ENCODE measurements at regions not wholly inside any gene's neighbourhood (a gene's known extent, or its start where the extent isn't known, plus 50 kb on each side); places are given as distances from the start of the nearest gene placed in this dataset.
"Not testable (repeated sequence)": the region's sequence is repeated elsewhere in the genome, so short reads cannot be mapped to it uniquely, and the experiment has no call there.

DNA sequence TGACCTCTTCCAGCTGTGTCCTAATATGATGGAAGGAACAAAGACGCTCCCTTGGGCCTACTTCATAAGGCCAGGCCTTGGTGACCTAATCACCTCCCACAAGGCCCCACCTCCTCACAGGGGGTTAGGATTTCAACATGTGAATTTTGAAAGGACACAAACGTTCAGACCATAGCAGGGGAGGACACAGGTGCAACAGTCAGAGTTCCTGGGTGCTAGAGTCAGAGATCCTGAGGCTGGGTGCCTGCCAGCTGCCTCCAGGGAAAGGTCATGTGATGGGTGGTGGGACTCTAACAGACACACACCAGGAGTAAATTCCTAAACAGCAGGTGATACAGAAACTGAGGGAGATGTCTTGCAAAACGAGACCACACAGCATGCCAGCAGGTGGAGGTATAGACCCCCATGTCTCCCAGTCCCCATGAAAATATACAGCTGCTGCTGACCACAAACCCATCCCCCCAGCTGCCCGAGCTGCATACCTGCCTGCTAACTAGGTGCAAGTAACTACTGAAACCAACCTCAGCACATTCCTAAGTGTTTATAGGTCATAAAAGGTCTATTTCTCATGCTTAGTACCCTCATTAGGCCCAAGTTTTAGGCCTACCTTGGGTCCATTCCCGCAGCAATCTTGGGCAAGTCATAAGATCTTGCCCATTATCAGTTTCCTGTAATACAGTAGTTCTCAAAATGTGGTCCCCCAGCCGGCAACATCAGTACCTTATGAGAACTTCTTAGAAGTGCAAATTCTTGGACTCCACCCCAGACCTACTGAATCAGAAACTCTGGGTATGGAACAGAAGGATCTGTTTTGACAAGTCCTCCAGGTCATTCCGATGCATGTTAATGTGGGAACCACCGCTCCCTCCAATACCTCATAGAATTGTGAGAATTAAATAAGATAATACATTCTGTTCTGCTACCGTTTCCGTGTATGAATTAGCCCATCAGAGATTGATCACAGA, 245.3 kb downstream of the ENC1 start:
- Mint-ChIP-seq H3K4me3 (no peak overlapping the region), H3K27ac (no peak overlapping the region), H3K4me1 (peaks cover 13 to 20% of the 10 kb centered on the region in 2 donors), H3K36me3 (no peaks in the 10 kb centered on the region), H3K27me3 (no peaks in the 10 kb centered on the region), H3K9me3 (peaks cover 0 to 3% of the 10 kb centered on the region in 2 donors)
- ATAC-seq (replicated peaks): peak in 1 of 2 donors; percentile 18
- DNase-seq: no peak

DNA sequence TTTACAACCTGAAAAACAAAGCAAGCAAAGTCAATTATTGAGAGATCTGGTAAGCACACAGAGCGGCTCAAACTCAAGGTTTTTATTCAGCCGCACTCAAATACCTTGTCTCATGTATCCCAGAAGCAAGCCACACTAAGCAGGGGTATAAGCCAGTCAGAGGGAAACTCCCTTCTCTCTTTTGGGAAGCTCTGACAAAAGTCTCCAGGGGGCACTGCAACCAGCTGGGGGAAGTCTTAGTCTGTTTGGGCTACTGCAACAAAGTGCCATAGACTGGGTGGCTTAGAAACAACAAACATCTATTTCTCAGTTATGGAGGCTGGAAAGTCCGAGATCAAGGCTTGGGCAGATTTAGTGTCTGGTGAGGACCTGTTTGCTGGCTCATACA, 246.0 kb downstream of the ENC1 start:
- Mint-ChIP-seq H3K4me1 (peaks cover 17 to 20% of the 10 kb centered on the region in 2 donors), H3K27ac (no peak overlapping the region), H3K36me3 (no peaks in the 10 kb centered on the region), H3K27me3 (peaks cover 0 to 4% of the 10 kb centered on the region in 2 donors), H3K4me3 (no peak overlapping the region), H3K9me3 (peaks cover 0 to 3% of the 10 kb centered on the region in 2 donors)
- DNase-seq: no peak
- peak; percentile 53 to 61 for ATAC-seq (replicated peaks)

DNA sequence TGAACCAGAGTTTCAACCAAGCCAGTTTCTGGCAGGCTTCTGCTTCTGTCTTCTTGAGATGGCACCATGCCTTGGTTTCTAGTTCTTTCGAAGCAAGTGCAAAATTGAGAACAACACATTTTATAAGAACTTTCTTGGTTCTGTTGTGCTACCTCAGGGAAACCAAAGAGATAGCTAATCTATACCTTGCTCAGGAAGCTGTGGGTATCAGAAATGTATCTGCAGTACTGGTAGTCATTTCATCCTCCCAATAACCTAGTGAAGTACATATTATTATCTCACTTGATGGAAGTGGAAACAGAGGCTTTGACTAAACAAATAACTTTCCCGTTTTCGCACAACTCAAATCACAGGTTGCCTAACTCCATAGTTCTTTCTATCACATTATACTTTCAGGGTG, 246.6 kb downstream of the ENC1 start:
- Mint-ChIP-seq H3K27ac (no peak overlapping the region), H3K9me3 (no peaks in the 10 kb centered on the region), H3K4me1 (peaks cover 17 to 20% of the 10 kb centered on the region in 2 donors), H3K36me3 (no peaks in the 10 kb centered on the region), H3K27me3 (peaks cover 0 to 4% of the 10 kb centered on the region in 2 donors), H3K4me3 (no peak overlapping the region)
- DNase-seq: no peak
- no peak for ATAC-seq (replicated peaks)

DNA sequence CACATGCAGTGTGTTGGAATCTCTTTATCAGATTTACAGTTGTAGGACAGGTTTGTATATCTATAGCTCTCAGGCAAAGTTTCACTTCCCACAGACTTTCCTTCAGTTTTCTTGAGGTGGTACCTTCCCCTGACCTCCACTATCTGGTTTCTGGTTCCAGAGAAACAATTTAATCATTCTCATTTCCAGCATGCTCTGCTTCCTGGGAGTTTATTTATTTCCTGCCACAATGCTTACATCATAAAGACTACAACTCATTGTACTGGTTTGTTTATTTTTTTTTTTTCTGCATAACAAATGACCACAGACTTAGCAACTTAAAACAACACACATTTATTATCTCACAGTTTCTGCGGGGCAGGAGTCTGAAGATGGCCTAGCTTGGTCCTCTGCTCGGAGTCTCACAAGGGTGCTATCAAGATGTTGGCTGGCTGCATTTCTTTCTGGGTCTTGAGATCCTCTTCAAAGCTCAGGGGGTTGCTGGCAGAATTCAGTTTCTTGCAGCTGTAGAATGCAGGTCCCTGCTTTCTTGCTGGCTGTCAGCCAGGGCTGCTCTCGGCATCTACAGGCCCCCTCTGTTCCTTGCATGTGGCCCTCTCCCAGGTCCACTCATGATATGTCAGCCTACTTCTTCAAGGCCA, 247.7 kb downstream of the ENC1 start:
- Mint-ChIP-seq H3K4me3 (no peak overlapping the region), H3K27me3 (peaks cover 0 to 4% of the 10 kb centered on the region in 2 donors), H3K27ac (no peak overlapping the region), H3K9me3 (no peaks in the 10 kb centered on the region), H3K4me1 (peaks cover 17 to 20% of the 10 kb centered on the region in 2 donors), H3K36me3 (no peaks in the 10 kb centered on the region)
- DNase-seq (no peak), ATAC-seq (replicated peaks) (peak; percentile 38 to 45)

DNA sequence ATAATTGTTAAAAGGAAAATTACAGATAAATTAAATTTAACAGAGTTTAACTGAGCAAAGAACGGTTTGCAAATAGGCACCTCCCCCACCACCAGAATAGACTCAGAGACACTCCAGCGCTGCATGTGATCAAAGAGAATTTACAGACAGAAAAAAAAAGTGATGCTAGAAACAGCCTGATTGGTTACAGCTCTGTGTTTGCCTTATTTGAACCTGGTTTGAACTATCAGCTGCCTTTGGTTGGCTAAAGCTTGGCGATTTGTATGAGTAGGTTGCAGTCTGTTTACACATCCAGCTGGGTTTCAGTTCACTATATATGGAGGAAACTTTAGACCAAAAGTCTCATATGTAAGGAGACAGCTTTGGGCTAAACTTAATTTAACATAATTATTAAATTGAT, 249.1 kb downstream of the ENC1 start:
- H3K27ac Mint-ChIP-seq: no peak overlapping the region
- H3K4me3 Mint-ChIP-seq: no peak overlapping the region
- H3K36me3 Mint-ChIP-seq: no peaks in the 10 kb centered on the region
- peak; percentile 50 to 64 for ATAC-seq (replicated peaks)
- no peak for DNase-seq
- H3K4me1 Mint-ChIP-seq: peaks cover 17 to 20% of the 10 kb centered on the region in 2 donors
- no peaks in the 10 kb centered on the region for H3K9me3 Mint-ChIP-seq
- peaks cover 0 to 4% of the 10 kb centered on the region in 2 donors for H3K27me3 Mint-ChIP-seq

DNA sequence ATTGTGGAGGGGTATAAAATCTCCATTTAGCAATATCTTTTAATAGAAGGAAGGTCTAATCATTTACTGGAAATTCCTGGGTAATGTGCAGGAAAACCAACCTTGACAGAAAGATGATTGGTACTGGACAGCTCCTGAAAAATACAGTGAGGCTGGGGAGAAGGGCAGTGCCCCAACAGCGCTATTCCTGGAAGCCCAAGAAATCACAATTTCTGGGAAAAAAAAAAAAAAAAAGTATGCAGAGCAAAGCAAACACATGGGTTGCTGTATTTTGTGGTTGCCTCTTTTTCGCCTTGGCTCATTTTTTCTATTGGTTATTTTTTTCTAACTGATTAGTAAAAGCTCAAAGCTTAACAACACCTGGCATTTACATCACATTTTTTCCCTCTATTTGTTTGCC, 249.7 kb downstream of the ENC1 start:
- DNase-seq: no peak
- Mint-ChIP-seq H3K4me1 (peaks cover 17 to 20% of the 10 kb centered on the region in 2 donors), H3K27ac (no peak overlapping the region)

DNA sequence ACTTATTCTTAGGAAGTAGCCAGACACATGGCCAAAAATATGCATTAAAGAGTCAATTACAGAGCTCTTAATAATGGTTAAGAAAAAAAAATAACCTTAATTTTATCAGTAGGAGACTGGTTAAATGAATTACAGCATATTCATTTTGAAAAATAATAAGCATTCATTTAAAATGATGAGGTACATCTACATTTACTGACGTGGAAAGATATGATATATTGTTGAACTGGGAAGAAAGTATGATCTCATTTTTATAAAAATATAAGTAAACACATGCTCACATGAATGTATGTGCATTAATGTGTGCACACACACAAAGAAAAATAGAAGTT, 250.3 kb downstream of the ENC1 start:
- peaks cover 4% of the 10 kb centered on the region in 2 donors for H3K27me3 Mint-ChIP-seq
- no peak overlapping the region for H3K27ac Mint-ChIP-seq
- no peaks in the 10 kb centered on the region for H3K9me3 Mint-ChIP-seq
- peaks cover 17 to 22% of the 10 kb centered on the region in 2 donors for H3K4me1 Mint-ChIP-seq
- no peaks in the 10 kb centered on the region for H3K36me3 Mint-ChIP-seq
- no peak for ATAC-seq (replicated peaks)
- H3K4me3 Mint-ChIP-seq: no peak overlapping the region
- DNase-seq: no peak

More for the DNA sequence above, 249.7 kb downstream of the ENC1 start:
- Mint-ChIP-seq H3K4me3 (no peak overlapping the region), H3K27me3 (peaks cover 0 to 4% of the 10 kb centered on the region in 2 donors), H3K36me3 (no peaks in the 10 kb centered on the region), H3K9me3 (no peaks in the 10 kb centered on the region)
- ATAC-seq (replicated peaks): no peak

DNA sequence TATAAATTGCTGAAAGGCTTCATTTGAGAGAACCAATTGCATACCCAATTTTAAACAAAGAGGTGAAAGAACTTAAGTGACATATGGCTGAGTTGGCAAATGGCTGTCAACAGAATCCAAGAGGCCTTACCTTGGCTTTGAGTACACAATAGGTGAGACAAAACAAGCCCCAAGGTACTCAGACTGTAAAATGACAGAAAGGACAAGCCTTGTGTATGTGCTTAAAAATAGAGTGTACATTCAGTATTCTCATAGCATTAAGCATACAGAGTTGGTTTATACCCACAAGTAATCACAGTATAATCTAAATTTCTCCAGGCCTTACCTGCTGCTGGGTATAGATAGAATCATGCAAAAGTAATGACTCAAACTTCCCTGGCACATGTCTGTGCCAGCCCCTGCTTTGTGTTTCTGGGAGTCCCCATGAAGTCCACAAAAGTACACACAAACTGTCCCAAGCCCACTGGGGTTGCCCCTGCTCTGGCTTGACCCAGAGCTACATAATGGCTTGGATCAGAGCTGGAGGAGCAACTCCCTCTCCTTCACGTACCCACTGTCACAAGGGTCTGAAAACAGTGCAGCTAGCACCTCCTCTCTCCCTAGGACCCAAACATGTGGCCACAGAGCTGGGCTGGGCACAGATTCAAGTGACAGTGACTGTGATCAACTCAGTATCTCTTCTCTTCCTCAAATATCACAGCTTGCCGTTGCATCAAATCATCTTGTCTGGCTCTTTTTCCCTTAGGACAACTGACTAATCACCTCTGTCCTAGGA, 250.8 kb downstream of the ENC1 start:
- DNase-seq: no peak
- peak in 1 of 2 donors; percentile 48 for ATAC-seq (replicated peaks)
- peaks cover 4 to 5% of the 10 kb centered on the region in 2 donors for H3K27me3 Mint-ChIP-seq
- H3K4me1 Mint-ChIP-seq: peaks cover 13 to 18% of the 10 kb centered on the region in 2 donors
- H3K9me3 Mint-ChIP-seq: no peaks in the 10 kb centered on the region
- peak overlapping the region; percentile 42 for H3K27ac Mint-ChIP-seq
- H3K4me3 Mint-ChIP-seq: no peak overlapping the region
- no peaks in the 10 kb centered on the region for H3K36me3 Mint-ChIP-seq

DNA sequence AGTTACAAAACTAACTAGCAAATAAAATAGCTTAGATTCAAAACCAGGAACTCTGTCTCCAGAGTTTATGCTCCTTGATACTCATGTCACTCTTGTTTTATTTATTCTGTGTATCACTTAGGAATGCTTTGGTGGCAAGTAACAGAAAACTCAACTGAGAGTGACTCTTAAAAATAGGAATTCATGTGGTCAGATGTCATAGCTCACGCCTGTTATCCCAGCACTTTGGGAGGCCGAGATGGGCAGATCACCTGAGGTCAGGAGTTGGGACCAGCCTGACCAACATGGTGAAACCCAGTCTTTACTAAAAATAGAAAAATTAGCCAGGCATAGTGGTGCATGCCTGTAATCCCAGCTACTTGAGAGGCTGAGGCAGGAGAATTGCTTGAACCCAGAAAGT, 252.1 kb downstream of the ENC1 start:
- H3K4me3 Mint-ChIP-seq; H3K36me3 Mint-ChIP-seq; H3K27ac Mint-ChIP-seq; H3K9me3 Mint-ChIP-seq; DNase-seq; ATAC-seq (replicated peaks): not testable (repeated sequence)
- Mint-ChIP-seq H3K27me3 (peaks cover 10 to 11% of the 10 kb centered on the region in 2 donors), H3K4me1 (peaks cover 13 to 16% of the 10 kb centered on the region in 2 donors)

DNA sequence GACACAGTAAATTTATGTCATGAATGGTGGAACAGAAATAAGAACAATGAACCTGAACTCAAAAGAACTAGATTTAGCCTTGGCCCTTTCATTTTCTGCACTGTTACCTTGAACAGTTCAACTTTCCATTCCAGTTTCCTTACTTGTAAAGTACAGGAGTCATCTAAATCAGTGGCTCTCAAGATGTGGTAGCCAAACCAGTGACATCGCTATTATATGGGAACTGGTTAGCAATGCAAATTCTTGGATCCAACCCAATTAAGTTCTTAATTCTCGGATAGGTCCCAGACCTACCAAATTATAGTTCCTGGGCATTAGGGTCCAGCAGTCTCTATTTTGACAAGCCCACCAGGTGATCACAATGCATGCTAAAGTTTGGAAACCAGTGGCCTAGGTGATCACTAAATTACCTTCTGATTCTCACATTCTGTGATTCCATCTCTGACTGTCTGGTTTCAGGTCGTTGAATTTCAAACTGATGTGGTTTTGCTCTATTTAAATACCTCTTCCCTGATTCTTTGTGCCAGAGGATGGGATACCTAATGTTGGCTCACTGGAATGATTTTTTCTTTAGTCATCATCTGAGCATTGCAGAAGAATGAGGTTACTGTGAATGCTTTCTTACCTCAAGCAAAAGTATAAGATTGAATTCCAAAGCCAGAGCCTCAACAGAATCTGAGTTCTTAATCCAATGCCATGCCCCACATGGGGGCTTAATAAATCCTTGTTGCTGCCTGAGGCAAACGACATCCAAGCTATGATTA, 253.8 kb downstream of the ENC1 start:
- peaks cover 10 to 11% of the 10 kb centered on the region in 2 donors for H3K27me3 Mint-ChIP-seq
- H3K9me3 Mint-ChIP-seq: no peaks in the 10 kb centered on the region
- DNase-seq (no peak), ATAC-seq (replicated peaks) (no peak)
- no peak overlapping the region for H3K4me3 Mint-ChIP-seq
- H3K27ac Mint-ChIP-seq: no peak overlapping the region
- no peaks in the 10 kb centered on the region for H3K36me3 Mint-ChIP-seq
- peaks cover 5 to 6% of the 10 kb centered on the region in 2 donors for H3K4me1 Mint-ChIP-seq

DNA sequence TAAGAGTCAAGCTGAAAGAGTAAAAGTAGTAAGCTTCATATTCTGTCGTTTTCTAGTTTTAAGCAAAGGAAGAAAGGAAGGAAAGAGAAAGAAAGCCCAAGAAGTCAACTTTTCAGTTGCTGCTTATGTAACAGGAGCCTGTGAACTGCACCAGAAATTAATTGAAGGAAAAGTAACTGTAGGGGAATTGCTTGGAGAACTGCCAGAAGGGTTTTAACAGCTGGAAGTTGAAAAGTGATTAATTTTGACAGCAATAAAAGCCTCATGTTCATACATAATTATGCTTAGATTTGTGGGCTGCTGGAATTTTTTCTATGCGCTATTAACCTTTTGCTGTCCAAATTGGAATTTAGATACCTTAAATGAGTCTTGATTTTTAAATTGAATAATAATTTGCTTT, 255.7 kb downstream of the ENC1 start:
- ATAC-seq (replicated peaks) (no peak), DNase-seq (no peak)
- Mint-ChIP-seq H3K27me3 (peaks cover 8 to 12% of the 10 kb centered on the region in 2 donors), H3K36me3 (no peaks in the 10 kb centered on the region), H3K4me1 (peaks cover 3 to 5% of the 10 kb centered on the region in 2 donors), H3K4me3 (no peak overlapping the region), H3K9me3 (no peaks in the 10 kb centered on the region), H3K27ac (no peak overlapping the region)

DNA sequence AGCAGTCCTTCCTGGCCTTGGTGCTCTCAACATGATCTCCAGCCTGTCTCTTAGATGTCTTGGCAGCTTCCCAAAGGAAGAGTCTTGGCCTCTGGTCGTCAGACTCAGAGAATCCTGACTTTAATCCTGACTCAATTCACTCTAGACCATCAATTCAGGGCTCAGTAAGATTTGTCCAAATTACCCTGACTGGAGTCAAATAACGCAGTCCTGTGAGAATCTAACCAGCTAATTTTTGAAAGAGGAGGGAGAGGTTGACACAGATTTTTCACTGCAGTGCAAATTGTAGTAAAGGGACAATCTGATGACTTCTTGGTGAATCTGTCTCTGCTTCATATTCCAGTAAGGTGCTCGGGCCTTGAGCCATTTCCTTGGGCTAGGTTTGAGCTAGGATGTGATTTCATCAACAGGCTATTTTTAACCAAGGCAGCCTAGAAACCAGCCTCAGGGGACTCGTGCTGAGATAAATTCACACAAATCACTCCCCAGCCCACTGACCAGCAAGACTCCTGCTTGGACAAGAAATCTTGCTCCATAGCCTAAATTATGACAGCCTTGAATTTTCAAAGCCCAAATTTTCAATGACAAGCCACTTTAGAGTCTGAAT, 257.4 kb downstream of the ENC1 start:
- peaks cover 2 to 5% of the 10 kb centered on the region in 2 donors for H3K4me1 Mint-ChIP-seq
- ATAC-seq (replicated peaks) (no peak), DNase-seq (no peak)
- H3K4me3 Mint-ChIP-seq: no peak overlapping the region
- H3K36me3 Mint-ChIP-seq: no peaks in the 10 kb centered on the region
- H3K9me3 Mint-ChIP-seq: no peaks in the 10 kb centered on the region
- H3K27me3 Mint-ChIP-seq: peaks cover 16 to 30% of the 10 kb centered on the region in 2 donors
- H3K27ac Mint-ChIP-seq: no peak overlapping the region

DNA sequence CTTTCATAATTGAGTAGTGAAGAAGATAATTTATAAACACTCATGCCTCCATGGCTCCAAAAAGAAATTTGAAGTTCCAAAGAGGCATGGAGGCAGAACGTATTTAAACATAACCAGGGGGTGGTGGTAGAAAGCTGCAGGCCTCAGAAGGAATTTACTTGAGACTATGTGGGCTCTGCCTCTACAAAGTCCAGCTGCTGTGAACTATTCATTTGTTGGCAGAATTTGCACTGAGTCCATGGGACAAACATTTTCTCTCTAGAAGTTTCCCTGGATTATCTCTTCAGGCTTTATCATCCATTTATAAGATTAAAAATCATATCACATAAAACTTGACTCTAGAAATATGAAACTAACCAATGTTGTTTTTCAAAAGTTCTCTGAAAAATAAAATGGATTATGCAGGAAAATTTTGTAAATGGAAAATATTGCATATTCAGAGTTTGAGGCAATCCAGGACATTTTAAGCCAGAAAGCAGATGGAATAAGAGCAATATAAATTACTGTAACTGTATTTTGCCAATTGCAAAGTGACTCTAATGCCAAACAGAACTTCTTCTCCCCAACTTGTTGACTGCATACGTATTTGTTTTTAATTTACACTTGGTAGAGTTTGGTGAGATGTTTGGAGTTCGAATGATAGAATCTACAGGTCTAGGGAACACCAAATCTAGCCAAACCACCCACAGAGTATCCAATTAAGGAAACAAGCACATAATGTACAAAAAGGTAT, 258.2 kb downstream of the ENC1 start:
- ATAC-seq (replicated peaks): no peak
- Mint-ChIP-seq H3K27me3 (peaks cover 17 to 31% of the 10 kb centered on the region in 2 donors), H3K9me3 (no peaks in the 10 kb centered on the region), H3K4me3 (no peak overlapping the region), H3K36me3 (no peaks in the 10 kb centered on the region), H3K27ac (no peak overlapping the region), H3K4me1 (peaks cover 4 to 5% of the 10 kb centered on the region in 2 donors)
- DNase-seq: no peak
